OCI-M2 (cell line): ENCODE measurements at regions not wholly inside any gene's neighbourhood (a gene's known extent, or its start where the extent isn't known, plus 50 kb on each side); places are given as distances from the start of the nearest gene placed in this dataset.
"Not testable (repeated sequence)": the region's sequence is repeated elsewhere in the genome, so short reads cannot be mapped to it uniquely, and the experiment has no call there.

Source experiments
- DNase-seq: peaks from one replicate; lab custom pipeline; 2025; ENCODE audit not compliant: unreplicated experiment; lab: John Stamatoyannopoulos, UW

DNA sequence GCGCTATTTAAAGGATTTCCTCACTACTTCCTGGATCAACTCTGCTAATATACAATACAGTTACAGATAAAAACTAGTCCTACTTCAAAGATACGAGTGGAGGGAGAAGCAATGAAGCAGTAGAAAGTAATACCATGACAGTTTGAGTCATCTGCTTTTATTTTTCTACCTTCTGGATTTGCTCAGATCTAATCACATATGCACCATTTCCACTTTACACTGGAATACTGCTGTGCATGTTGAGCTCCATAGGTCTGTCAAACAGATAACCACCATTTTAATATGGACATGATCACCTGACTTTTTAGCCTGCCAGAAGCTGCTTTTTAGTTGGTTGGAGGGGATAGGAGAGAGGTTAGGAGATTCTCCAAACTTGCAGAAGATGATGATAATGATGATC lies 92.5 kb downstream of the MMUT start:
- no peak for DNase-seq

DNA sequence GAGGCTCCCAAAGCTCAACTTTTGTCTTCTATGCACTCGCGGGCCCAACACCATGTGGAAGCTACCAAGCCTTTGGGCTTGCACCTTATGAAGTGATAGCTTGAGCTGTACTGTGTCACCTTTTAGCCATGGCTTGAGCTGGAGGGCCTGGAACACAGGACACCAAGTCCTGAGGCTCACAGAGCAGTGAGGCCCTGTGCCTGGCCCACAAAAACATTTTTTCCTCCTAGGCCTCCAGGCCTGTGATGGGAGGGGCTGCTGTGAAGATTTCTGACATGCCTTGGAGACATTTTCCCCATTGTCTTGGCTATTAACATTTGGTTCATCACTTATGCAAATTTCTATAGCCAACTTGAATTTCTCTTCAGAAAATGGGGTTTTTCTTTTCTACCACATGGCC lies 96.5 kb downstream of the MMUT start:
- DNase-seq: no peak

DNA sequence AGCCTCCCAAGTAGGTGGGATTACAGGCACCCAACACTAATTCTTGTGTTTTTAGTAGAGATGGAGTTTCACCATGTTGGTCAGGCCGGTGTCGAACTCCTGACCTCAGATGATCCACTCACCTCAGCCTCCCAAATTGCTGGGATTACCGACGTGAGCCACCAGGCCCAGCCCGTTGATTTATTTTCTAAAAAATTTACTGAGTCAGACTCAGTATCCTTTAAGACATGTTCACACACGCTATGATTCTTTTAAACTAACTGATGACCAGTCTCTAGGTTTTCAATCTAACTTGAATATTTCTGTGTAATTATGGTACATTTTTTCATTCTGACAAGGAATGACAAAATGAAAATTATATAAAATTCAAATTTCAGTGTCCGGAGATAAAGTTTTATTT lies 114.5 kb downstream of the MMUT start:
- no peak for DNase-seq

DNA sequence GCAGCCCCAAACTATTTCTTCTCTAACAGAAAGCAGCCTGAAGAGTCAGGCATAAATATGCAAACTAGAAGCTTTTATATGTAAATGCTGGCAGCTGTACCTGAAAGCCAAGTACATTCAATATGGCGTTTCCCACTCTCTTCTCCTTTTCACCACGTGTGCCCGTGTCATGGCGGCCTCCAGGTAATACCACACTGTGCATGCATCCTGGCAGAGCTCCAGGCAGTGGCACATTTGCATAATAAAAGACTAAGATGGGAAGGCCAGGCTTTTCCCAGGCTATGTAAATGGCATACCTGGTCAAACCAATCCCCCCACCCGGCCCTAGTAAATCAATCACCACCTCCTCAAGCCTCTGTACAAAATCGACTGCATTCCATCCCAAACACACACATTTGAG lies 120.6 kb downstream of the MMUT start:
- DNase-seq: no peak

DNA sequence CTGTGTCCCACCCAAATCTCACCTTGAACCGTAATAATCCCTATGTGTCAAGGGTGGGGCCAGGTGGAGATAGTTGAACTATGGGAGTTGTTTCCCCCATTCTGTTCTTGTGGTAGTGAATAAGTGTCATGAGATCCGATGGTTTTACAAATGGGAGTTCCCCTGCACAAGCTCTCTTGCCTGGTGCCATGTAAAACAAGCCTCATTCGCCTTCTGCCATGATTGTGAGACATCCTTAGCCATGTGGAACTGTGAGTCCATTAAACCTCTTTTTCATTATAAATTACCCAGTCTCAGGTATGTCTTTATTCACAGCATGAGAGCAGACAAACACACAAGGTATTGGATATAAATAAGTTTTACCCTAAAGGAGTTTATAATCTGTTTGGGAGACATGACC lies 121.2 kb downstream of the MMUT start:
- DNase-seq: no peak

DNA sequence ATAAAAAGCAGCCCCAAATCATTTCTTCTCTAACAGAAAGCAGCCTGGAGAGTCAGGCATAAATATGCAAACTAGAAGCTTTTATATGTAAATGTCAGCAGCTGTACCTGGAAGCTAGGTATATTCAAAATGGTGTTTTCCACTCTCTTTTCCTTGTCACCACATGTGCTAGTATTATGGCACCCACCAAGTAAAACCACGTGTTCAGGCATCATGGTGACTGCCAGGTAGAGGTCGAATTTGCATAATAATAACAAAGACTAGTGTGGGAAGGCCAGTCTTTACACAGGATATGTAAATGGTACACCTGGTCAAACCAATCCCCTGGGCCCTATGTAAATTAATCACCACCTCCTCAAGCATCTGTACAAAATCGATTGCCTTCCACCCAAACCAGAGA lies 124.0 kb downstream of the MMUT start:
- DNase-seq: no peak

DNA sequence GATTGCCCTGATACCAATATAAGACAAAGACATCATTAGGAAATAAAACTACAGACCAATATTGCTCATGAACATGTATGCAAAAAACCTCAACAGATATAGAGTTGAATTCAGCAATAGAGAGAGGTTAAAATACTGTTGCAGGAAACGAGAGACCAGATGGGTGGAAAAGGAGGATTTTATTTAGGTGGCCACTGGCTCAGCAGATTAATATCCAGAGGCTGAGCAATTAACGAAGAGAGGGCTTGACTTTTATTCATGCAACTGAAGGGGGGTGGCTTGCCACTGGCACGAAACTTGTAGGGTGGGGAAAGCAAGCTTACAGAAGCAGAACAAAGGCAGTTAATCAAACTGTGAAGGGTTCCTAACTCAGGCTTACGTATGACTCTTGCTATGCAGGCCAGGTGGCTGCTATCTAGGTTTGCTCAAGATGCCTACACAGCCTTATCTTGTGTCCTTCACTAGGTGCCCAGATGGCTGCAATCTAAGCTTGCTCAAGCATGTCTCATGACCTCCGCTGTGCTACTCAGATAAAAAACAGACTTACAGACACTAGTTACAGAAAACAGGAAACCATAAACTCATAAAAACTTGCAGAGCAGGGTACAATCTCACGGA lies 126.4 kb downstream of the MMUT start:
- DNase-seq: peak; percentile 40

DNA sequence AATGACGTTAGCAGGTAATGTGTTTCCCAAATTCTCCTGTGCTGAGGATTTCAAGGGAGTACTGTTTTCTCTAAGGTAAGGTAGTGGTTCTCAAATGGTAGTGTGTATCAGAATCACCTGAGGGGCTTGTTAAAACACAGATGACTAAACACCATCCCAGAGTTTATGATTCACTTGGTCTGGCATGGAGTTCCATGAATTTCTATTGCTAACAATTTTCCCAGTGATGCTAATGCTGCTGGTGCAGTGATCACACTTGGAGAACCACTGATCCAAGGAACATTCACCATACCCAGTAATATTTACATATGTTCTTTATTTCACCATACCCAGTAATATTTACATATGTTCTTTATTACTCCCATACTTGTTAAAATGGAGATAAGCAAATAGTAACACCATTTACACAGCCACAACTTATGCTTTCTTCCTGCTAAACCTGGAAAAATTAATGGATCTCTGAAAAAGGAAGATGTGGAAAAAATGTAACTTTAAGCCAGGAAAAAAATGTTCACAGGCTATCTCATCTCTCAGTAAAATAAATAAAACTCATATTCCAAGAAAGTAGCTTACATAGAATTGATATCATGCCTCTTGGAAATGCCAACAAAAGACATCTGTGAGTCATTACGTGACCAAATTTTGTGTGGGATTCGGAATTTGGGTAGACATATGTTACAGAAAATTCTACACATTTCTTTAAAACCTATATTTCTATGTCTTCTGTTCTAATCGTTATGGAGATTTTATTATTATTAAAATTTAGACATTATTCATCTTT lies 129.5 kb downstream of the MMUT start:
- DNase-seq: no peak

DNA sequence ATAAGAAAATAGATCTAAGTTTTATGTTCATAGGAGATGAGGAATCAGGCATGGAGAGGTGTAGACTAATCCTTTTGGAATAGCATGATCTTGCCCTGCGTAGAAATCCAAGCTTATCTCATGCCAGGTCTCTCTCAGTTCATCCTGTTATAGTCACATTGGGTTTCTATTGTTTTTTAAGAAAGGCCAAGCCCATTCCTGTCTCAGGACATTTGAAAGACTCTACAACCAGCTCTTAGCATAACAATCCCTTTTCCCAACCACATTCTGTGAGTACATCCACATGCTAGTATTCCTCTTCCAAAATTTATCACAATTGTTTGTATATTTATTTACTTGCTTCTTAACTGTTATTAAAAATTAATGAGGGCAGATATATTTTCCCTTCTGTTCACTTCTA lies 130.3 kb downstream of the MMUT start:
- DNase-seq: no peak

DNA sequence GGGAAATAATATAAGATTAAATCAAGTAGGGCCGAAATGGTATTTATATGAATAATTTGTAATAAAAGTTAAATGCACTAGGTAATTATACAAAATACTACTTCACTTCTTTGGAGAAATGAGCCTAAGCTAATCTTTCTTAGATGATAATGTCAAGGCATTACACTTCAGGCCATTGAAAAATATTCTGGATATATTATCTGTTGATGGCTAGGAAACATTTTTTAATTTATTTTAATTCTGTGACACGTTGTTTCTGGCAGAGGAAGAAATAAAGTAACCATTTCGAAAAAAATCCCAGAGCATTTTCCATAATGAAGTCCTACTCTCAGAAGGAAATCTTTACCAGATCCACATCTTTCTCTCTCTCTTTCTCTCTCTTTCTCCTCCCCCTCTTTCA lies 133.9 kb downstream of the MMUT start:
- DNase-seq: no peak

DNA sequence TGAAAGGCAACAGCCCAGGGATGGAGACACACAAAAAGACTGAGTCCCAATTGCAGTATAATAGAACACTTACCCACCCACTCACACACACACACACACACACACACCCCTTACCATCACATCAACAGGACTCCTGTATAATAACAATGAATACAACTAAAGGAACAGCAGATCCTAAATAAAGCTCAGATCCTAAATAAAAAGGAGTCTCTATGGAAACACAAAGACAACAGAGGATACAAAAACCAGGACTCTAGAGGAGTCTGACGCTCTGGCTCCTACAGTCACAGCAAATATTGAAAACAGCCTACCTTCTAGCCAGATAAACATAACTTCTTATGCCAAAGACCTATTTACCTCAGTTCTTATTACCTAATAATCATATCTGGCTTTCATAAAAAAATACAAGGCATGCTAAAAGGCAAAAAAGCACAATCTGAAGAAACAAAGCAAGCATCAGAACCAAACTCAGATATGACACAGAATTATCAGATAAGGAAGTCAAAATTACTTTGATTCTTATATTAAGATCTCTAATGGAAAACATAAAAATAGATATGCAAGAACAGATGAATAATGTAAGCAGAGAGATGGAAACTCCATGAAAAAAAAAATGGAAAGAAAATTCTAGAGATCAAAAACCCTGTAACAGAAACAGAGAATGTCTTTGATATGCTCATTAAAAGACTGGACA lies 134.9 kb downstream of the MMUT start:
- DNase-seq: no peak

DNA sequence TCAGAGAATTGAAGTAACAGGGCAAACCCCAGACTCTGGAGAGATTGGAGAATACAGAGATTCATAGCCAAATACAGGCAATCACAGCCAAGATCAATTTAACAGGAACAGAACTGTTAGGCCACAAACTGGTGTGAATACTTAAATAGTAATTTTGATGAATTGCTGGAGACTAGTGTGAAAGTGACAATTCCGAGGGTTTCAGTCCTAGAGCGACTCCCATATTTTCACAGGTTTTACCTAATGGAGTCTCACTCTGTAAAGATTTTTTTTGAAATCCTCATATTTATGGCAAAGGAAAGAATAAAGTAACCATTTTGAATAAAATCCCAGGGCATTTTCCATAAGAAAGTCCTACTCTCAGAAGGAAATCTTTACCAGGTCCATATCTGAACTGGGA lies 135.5 kb downstream of the MMUT start:
- DNase-seq: no peak

DNA sequence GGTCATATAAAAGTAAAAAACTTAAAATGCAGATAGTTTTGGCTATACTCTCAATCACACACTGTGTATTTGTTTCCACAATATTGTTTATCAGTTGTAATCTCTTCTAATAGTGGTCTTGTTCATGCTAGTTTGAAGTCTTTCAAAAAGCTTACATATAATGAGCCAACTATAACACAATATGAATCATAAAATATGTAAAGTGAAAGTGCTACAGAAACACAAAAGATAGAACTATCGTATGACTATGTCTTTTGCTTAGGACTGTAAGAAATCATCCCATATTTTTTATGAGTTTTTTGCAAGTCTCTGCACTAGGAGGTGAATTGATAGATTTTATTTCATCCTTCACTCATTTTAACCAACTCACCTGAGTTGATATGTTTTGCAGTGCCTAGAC lies 136.0 kb downstream of the MMUT start:
- DNase-seq: no peak

DNA sequence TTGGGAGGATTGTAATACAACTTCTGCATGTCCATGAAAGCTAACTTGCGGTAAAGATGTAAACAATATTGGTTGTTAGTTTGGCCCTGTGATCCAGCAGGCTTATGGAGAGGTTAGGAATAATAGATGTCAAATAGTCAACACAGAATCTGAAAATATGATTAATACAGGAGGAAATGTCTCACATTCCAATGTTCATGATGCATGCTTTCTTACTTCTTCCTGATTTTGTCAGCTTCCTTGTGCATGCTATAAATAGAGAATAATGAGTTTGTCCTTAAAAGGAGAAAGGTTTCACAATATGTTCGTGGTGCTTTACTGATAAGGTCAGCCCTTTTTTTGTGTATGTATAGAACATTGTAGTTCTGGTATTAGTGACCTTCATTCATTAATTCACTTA lies 136.7 kb downstream of the MMUT start:
- no peak for DNase-seq

DNA sequence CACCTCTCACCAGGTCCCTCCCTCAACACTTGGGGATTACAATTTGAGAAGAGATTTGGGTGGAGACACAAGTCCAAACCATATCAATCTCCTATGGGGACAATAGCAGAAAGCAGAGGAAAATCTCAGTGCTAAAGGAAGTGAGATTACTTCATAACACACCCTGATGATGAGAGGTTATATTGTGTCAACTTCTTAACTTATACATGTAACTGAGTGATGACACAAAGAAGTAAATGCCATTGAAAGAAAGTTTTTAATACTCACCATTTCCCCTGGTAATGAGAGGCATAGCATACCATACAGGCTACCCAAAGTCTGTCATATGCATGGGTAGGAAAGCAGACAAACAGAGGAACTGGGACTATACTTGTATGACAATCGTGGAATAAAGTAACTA lies 137.2 kb downstream of the MMUT start:
- no peak for DNase-seq

DNA sequence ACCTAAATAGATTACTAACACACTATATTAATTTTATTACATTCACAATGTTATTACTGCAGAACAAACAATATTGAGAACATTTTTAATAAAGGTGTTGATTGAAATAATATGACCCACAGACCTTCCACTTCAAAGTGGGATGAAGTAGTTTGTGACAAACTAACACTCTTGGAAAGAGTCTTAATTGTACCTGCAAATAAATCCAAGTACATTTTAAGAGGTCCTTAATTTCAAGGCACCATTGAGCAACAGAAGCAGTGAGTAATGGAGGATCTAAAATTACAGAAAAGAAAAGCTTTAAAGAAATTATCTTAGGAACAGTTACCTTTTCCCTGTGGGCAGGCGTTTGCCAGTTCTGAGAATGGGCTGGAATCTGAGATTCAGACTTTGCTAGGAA lies 140.2 kb downstream of the MMUT start:
- no peak for DNase-seq

DNA sequence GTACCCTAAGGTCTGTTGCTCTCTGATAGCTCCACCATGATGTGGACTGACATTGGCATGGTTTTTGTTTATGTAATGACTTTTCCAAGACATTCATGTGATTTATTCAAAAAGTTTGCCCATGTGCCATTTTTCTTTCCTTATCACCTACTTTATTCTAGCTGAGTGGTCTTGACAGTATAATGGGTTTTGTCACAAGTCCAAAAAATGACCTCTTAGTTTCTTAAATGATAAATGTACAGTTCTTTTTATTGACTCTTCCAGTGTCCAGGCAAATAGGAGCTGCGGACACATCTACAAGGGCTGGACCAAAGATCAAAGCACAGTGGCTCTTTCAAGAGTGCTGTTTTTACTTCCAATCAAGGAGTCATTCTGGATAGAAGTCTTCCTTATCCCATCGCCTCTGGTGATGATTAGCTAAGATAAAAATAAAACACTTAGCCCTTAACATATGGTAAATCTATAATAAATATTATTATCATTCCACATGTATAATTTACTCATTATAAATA lies 141.4 kb downstream of the MMUT start:
- no peak for DNase-seq

DNA sequence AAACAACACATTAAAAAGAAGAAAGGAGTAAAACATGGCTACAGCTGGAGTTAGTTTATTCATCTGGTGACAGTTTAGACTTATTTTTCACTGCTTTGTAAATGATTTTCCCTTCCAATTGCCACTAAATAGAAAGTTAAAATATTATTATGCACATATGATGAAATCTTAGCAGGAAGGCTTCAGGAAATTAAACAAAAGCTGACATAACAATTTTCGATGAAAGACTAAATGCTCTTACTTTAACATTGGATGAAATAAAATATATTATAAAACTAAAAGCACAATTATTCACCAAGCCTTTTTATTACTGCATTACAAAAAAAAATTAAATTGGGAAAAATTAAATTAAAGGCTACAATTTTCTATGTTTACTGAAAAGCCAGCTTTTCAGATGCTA lies 158.0 kb downstream of the MMUT start:
- DNase-seq: no peak

DNA sequence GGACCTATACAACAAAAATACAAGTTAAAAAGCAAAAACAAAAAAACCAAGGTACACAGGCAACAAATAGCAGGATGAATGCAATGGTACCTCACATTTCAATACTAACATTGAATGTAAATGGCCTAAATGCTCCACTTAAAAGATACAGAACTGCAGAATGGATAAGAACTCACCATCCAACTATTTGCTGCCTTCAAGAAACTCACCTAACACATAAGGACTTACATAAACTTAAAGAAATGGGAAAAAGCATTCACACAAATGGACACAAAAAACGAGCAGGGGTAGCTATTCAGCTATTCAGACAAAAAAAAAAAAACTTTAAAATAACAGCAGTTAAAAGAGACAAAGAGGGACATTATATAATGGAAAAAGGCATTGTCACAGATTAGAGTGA lies 158.7 kb downstream of the MMUT start:
- DNase-seq: not testable (repeated sequence)

DNA sequence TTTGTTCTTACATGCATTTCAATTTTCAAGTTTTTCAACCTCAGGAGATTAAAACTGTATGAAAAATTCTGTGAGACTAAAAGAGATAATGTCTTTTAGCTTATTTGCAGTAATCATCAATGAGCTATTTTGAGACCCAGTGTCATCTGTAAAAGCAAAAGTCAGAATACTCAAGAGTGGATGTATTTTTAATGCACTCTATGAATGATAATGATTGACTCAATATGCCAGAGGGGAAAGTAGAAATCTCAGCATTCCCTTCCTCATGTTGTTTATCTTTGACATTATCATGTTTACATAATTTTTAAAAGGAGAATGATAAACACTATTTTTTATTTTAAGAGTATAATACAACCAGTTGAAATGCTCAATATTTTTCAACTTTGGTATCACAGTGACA lies 162.1 kb downstream of the MMUT start:
- no peak for DNase-seq

DNA sequence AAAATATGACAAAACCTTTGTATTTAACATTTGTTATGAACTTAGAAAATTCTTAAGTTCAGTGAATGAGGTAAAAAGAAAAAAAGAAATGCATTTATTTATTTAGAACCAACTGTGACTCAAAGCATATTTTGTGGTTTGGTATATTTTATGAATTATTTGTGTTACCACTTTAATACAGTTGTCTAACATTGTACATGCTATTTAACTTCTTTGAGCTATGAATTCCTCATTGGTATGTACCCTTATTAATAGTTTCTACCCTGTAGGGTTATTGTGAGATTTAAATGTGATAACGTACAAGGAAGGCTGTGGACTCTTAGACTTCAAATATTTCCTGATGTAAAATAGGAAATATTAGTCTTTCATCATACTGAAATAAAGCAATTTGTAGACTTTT lies 162.6 kb downstream of the MMUT start:
- no peak for DNase-seq

DNA sequence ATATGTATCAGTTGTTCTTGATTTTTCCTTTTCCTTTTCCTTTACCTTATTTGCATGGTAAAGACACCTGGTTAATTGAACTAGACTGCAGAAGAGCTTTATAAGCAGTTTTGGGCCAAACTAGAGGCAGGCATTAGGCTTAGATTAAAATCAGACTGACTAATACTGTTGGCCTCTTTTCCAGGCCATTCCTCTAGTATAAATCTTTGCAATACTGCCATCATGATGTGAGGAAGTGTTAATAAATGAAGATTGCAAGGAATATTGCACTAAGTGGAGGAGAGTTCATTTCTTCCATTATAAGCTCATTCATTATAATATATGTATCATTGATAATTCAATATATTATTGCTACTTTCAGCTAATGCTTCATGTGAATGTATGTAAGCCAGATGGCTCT lies 163.8 kb downstream of the MMUT start:
- no peak for DNase-seq
